SK-N-SH (cell line): ENCODE measurements at regions not wholly inside any gene's neighbourhood (a gene's known extent, or its start where the extent isn't known, plus 50 kb on each side); places are given as distances from the start of the nearest gene placed in this dataset.

Experiments
- CTCF ChIP-seq: fragments of 200-600 bp; sonication (generic); IDR thresholded peaks from 2 replicates; pipeline ENCODE4 v1.6.1; 2017; ENCODE audit warnings: antibody characterized with exemption, mild to moderate bottlenecking, moderate library complexity
- EP300 ChIP-seq, 2 experiments: IDR thresholded peaks; 2 replicates each; pipeline versions ENCODE4 v1.4.0 to v1.6.1; 2012; ENCODE audit warnings: borderline replicate concordance in 1 of 2, low read depth in 1 of 2, low read length in 1 of 2
- EZH2phosphoT487 ChIP-seq: fragments of 200-600 bp; sonication (generic); IDR thresholded peaks from 2 replicates; pipeline ENCODE4 v1.6.1; 2017; ENCODE audit warnings: low read depth, mixed run types, mild to moderate bottlenecking, antibody characterized with exemption, moderate library complexity, borderline replicate concordance
- GATA2 ChIP-seq: sonication (generic); formaldehyde crosslinking; IDR thresholded peaks from 2 replicates; pipeline ENCODE4 v1.5.0; 2020; ENCODE audit warnings: mild to moderate bottlenecking, missing genetic modification reagents
- MAX ChIP-seq: IDR thresholded peaks from 2 replicates; pipeline ENCODE4 v1.4.0; 2012; ENCODE audit warnings: low read depth
- MXI1 ChIP-seq: IDR thresholded peaks from 2 replicates; pipeline ENCODE4 v1.6.1; 2012; ENCODE audit warnings: mild to moderate bottlenecking, low read depth, low read length, improper control_type of control experiment
- PBX3 ChIP-seq: IDR thresholded peaks from 2 replicates; pipeline ENCODE4; 2012
- POLR2AphosphoS5 ChIP-seq: IDR thresholded peaks from 2 replicates; pipeline ENCODE4 v1.6.1; 2012; ENCODE audit warnings: low read depth, low read length
- REST ChIP-seq: IDR thresholded peaks from 2 replicates; pipeline ENCODE4 v1.6.1; 2012; ENCODE audit warnings: mild to moderate bottlenecking, low read depth, low read length, moderate library complexity
- USF2 ChIP-seq: fragments of 150-350 bp; IDR thresholded peaks from 2 replicates; pipeline ENCODE4 v1.6.1; 2017; ENCODE audit warnings: antibody characterized with exemption, low read length, low read depth, borderline replicate concordance

GRCh38 chr1:65494671-65495070 lies 74.2 kb downstream of the LEPR start:
- TF ChIP-seq CTCF: no peak
- TF ChIP-seq POLR2AphosphoS5: no peak
- no peak for TF ChIP-seq GATA2 (CRISPR knock-in tag)
- TF ChIP-seq EZH2phosphoT487: no peak
- no peak for TF ChIP-seq MXI1
- TF ChIP-seq REST: no peak
- no peak for TF ChIP-seq EP300 (IDR thresholded peaks at IDR 0.05; ENCODE audit: borderline replicate concordance in 1 of 2, low read depth in 1 of 2, low read length in 1 of 2)
- no peak for TF ChIP-seq USF2
- no peak for TF ChIP-seq PBX3
- TF ChIP-seq MAX: no peak
